NCI-H2081 (cell line): ENCODE measurements at regions not wholly inside any gene's neighbourhood (a gene's known extent, or its start where the extent isn't known, plus 50 kb on each side); places are given as distances from the start of the nearest gene placed in this dataset.
"Not testable (repeated sequence)": the region's sequence is repeated elsewhere in the genome, so short reads cannot be mapped to it uniquely, and the experiment has no call there.

Source experiments
- DNase-seq, 2 experiments: peaks; one replicate each; lab custom pipeline; 2025; lab: John Stamatoyannopoulos, UW

- DNase-seq: no peak
Measured at GRCh38 chr2:147288131-147288530, 556.7 kb upstream of the ACVR2A start.

DNA sequence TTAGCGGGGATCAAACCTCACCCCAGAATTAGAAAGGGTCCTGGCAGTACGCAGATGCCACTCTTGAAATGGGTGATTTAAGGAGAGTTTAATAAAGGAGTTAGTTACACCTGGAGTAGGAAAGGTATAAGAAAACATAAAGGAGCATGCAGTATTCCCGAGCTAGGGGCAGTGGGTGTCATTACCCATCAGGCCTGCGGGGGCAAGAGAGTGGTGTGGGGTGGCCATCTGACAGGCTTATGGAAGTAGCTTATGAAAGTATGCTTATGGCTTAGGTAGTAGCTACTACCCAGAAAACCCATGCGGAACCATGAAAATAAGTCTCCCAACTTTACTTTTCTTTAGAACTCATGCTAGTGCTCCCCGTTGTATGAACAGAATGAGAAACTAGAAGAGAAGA lies 568.9 kb upstream of the ACVR2A start:
- DNase-seq: no peak

DNA sequence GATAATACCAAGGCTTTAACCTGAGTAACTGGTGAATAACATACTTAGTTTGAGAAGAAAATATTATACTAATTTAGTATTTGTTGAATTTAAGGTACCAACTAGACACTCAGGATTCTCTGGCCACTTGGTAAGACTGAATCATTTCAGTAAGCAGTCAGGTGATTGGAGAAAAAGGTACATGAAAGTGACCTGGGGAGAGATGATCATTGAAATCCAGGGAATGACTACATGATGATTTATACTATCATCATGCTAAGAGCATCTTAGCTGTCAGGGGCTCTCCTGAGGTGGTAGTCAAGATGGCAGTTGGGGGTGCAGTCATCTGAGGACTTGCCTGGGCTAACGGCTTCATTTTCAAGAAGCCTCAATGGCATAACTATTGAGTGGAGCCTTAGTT lies 571.2 kb upstream of the ACVR2A start:
- DNase-seq: no peak

- no peak for DNase-seq
Measured at GRCh38 chr2:147273106-147273505, 571.7 kb upstream of the ACVR2A start.

DNA sequence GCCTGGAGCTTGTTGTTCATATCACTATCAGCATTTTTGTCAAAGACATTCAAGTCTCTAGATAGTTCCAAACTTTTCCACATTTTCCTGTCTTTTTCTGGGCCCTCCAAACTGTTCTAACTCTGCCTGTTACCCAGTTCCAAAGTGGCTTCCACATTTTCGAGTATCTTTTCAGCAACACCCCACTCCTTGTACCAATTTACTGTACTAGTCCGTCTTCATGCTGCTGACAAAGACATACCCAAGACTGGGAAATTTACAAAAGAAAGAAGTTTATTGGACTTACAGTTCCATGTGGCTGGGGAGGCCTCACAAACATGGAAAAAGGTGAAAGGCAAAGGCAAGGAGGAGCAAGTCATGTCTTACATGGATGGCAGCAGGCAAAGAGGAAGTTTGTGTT lies 575.2 kb upstream of the ACVR2A start:
- not testable (repeated sequence) for DNase-seq

GRCh38 chr2:147260241-147260640 lies 584.6 kb upstream of the ACVR2A start:
- DNase-seq: no peak

DNA sequence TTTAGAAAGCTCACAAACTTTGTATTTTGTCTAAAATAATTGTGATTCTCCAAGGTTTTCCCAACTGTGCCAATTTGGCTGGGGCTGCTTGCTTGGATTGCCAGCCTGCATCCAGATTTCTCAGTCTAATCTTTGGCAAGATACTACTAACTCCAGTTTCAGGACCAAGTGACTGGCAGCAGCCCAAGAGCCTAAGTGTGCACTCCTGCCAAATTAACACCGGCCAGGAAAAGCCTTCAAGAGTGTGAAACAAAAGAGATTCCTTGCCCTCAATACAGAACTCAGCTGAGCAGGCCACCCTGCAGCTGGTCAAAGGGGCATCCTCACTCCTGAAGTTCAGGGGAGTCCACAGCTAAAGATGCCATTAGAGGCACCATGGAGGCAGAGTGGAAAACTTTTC lies 589.0 kb upstream of the ACVR2A start:
- DNase-seq: no peak

- no peak for DNase-seq
Measured at GRCh38 chr2:147250652-147251356, 594.0 kb upstream of the ACVR2A start.

GRCh38 chr2:147247749-147248148 lies 597.1 kb upstream of the ACVR2A start:
- no peak for DNase-seq

- no peak for DNase-seq
Measured at GRCh38 chr2:147242445-147242844, 602.4 kb upstream of the ACVR2A start.

DNA sequence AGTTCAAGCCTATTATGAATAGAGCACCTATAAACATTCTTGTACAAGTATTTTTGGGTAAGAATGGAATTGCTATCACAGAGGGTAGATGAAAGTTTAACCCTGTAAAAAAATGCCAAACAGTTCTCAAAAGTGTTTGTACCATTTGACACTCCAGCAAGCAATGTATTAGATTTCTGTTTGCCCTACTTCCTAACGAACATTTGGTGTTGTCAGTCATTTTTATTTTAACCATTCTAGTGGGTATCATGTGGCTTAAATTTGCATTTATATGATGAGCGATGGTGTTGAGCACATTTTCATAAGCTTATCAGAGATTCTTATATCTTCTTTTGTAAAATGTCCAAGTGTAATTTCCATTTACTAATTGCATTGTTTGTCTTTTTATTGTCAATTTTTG lies 608.2 kb upstream of the ACVR2A start:
- no peak for DNase-seq

DNA sequence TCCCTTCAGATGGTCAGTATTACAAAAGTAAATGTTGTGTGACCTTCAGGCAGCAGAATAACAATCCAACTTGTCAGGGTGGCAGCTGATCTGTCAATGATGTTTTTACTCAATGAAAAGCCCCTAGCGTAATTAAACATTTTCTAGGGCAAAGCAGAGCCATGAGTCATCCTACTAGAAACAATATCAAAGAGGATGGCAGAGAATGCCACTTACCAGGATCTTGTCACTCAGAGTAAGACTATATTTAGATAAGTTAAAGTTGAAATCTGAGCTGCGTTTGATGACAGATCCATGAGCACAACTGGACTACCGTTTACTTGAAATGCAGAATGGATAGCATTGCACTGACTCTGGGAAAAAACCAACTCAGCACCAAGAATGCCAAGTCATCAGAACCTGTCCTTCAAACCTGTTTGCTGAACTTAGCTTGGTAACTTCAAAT lies 612.6 kb upstream of the ACVR2A start:
- no peak for DNase-seq

GRCh38 chr2:147231607-147232006 lies 613.2 kb upstream of the ACVR2A start:
- DNase-seq: no peak

GRCh38 chr2:147231081-147231480 lies 613.7 kb upstream of the ACVR2A start:
- no peak for DNase-seq

DNA sequence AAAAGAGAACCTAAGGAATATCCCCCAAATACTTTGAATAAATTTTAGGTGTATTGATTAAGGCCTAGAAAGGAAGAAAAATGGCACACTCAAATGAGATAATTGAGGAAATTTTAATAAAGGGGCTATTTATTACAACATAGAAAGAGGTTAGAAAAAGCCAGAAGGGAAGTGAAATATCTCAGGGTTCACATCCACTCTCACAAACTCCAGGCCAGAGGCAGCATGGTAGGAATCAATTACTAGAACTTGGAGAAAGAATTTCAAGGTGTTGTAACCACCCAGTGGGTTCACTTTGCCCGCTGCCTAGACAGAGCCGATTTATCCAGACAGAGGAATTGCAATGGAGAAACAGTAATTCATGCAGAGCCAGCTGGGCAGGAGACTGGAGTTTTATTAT lies 617.5 kb upstream of the ACVR2A start:
- no peak for DNase-seq

DNA sequence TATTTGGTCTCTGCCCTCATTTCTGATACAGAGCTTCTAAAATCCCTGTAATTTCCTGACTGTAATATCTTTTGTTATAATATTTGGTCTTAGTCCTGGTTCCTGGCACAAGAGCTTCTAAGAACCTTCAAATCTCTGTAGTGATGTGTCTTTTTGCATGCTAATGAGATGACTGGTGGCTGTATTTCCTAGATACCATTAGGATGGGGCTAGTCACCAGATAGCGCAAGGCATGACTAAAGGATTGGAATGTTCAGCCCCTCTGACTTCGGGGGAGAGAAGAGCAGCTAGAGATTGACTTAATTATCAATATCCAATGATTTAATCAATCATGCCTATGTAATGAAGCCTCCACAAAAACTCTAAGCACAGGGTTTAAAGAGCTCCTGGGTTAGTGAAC lies 620.8 kb upstream of the ACVR2A start:
- DNase-seq: peak; percentile 30 to 74

DNA sequence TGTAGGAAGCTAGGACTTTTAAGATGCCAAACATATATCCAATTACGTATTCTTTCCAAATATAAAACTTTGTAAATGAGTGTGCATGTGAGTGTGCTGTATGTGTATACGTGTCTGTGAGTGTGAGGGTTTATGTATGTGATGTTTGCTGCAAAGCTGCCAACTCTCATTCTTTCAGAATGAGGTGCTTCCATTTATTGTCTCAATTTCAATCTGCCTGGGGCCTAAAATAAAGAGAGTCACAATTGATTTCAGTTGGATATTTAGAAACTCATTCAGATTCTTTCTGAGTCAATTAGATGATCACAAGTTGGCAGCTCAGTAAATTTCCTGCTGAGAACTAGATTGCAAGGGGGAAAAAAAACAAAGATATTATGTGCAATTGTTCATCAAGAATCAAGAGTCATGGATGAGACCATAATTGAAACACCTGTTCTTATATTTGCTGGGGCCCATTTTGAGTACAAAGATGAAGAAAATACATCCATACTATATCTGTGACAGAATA lies 621.2 kb upstream of the ACVR2A start:
- peak; percentile 63 to 92 for DNase-seq

DNA sequence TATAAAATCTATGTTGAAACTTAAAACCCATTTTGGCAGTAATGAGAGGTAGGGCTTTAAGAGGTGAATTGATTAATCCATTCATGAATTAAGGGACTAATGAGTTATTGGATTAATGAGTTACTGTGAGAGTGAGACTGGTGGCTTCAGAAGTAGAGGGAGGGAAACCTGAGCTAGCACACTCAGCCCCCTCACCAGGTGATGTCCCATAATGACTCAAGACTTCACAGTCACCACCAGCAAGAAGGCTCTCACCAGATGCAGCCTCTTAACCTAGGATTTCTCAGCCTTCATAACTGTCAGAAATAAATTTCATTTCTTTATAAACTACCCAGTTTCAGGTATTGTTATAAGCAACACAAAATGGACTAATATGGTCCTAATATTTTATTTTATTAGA lies 621.7 kb upstream of the ACVR2A start:
- peak in 1 of 2 experiments; percentile 13 for DNase-seq

GRCh38 chr2:147222506-147222905 lies 622.3 kb upstream of the ACVR2A start:
- no peak for DNase-seq

- DNase-seq: no peak
Measured at GRCh38 chr2:147214914-147215313, 629.9 kb upstream of the ACVR2A start.

- DNase-seq: no peak
Measured at GRCh38 chr2:147211484-147211883, 633.3 kb upstream of the ACVR2A start.

DNA sequence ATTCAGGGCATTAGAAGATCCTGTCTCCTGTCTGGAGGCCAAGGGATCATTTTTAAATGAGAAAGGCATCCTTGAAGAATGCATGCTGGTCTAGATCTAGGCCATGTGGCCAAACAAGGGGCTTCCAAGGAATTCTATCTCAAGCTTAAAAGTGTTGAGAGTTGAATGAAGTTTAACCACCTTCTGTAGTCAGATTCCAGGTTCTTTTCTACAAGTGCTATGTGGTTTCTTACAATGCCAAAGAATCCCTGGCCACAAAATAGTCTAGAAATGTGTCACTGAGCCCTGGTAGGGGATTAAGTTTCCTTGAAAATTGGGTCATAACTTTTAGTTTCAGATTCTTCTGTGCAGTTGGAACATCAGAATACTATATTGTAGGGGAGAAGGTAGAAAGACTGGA lies 640.7 kb upstream of the ACVR2A start:
- DNase-seq: no peak

DNA sequence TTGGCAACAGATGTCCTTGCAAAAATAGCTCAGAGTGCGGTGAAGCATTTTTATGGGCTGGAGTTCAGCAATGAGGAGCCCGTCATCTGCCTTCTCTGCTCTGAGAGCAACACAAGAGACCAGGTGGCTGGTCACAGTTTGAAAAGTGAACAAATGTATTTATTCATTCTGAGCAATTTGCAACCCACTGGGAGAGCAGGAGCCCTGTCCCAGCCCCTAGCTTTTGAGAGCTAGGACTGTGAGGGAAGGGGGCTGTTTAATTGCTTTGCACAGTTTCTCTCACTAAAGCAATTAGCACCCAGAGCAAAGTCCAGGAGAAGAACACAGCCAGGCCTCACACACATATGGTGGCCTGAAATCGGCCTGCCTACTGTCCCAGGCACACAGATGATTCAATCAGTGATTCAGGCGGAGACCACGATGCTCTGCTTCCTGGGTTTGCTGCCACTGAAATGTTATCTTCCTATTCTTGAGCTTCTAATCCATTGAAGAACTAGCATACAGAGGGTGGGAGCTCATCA lies 646.1 kb upstream of the ACVR2A start:
- peak in 1 of 2 experiments; percentile 47 for DNase-seq
